ENCODE measurements at regions not wholly inside any gene's neighbourhood (a gene's known extent, or its start where the extent isn't known, plus 50 kb on each side); places are given as distances from the start of the nearest gene placed in this dataset.

DNA sequence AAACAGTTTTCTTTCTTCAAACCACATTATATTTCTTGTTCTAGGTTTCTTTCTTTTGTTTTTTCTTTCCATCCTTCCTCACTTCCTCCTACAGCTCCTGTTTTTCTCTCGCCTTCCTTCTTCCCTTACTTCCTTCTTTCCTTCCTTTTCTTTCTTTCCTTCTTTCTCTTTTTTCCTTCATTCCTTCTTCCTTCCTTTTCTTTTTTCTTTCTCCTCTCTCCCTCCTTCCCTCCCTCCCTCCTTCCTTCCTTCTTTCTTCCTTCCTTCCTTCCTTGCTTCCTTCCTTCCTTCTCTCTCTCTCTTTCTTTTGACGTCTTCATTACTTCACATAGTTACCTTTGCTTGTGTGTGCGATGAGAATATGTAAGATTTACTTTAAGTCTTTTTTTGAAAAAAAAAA is 470.0 kb upstream of the FSIP2 start:
- TF ChIP-seq, protein P1, sequence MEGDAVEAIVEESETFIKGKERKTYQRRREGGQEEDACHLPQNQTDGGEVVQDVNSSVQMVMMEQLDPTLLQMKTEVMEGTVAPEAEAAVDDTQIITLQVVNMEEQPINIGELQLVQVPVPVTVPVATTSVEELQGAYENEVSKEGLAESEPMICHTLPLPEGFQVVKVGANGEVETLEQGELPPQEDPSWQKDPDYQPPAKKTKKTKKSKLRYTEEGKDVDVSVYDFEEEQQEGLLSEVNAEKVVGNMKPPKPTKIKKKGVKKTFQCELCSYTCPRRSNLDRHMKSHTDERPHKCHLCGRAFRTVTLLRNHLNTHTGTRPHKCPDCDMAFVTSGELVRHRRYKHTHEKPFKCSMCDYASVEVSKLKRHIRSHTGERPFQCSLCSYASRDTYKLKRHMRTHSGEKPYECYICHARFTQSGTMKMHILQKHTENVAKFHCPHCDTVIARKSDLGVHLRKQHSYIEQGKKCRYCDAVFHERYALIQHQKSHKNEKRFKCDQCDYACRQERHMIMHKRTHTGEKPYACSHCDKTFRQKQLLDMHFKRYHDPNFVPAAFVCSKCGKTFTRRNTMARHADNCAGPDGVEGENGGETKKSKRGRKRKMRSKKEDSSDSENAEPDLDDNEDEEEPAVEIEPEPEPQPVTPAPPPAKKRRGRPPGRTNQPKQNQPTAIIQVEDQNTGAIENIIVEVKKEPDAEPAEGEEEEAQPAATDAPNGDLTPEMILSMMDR (conservative IDR thresholded peaks at IDR 0.05) = no peak
- TF ChIP-seq ZFX (IDR thresholded peaks at IDR 0.05) = no peak

Data from C4-2B (cell line).